ENCODE measurements at regions not wholly inside any gene's neighbourhood (a gene's known extent, or its start where the extent isn't known, plus 50 kb on each side); places are given as distances from the start of the nearest gene placed in this dataset.
A peak's percentile ranks its signal among the peaks of the same experiment; 100 is the strongest.
"Not testable (repeated sequence)": the region's sequence is repeated elsewhere in the genome, so short reads cannot be mapped to it uniquely, and the experiment has no call there.

- DNase-seq (ENCODE audit: low spot score): no peak
Measured at GRCh38 chr2:123481406-123481805, 543.7 kb upstream of the CNTNAP5 start.

DNA sequence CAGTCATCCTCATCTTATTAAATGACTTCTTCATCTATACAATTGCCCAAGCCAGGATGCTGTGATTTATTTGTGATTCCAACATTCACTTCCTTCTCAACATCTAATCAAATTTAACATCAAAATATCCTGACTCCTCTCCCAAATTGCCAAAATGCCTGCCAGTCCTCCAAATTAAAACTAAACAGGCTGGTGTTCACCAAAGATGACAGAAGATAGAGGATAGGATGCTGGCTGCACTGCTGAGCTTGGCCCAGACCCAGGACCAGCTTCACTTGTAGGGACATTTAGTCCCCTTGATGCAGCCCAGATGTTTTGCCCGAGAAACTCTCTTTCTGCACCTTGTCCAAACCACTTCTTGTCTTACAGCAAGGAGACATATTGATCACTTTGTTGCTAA lies 540.0 kb upstream of the CNTNAP5 start:
- DNase-seq (ENCODE audit: low spot score): no peak

DNA sequence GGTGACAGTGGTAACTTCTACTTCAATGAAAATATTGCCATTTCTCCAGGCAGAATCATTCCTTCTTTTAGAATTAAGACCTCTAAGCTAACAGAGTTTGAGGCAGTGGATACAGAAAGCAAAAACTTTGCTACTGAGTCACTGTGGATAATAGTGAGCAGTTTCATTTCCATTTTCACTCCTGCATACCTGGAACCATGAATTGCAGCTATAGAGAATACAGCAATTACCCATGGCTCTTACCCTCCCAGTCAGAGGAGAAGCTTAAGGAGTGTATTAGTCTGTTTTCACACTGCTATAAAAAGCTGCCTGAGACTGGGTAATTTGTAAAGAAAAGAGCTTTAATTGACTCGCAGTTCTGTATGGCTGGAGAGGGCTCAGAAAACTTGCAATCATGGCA lies 531.4 kb upstream of the CNTNAP5 start:
- DNase-seq (ENCODE audit: low spot score): no peak

GRCh38 chr2:123495241-123495640 lies 529.8 kb upstream of the CNTNAP5 start:
- DNase-seq (ENCODE audit: low spot score): no peak

DNA sequence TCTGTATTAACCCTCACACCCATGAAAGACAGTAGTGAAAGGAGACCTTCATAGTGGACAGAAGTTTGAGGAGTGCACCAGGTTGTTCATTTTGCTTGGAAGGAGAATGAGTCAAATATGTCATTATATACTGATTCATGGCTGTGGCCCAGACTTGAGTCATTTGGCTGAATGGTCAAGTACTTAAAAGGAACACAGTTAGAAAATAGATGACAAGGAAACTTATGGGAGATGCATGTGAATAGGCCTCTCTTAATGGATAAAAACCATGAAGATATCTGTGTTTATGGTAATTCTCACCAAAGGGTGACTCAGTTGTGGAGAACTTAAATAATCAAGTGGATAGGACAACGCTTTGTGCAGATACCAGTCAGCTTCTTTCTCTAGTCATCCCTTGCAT lies 524.7 kb upstream of the CNTNAP5 start:
- DNase-seq (ENCODE audit: low spot score): peak; percentile 39

GRCh38 chr2:123500988-123501387 lies 524.1 kb upstream of the CNTNAP5 start:
- no peak for DNase-seq (ENCODE audit: low spot score)

GRCh38 chr2:123502931-123503330 lies 522.2 kb upstream of the CNTNAP5 start:
- peak; percentile 54 for DNase-seq (ENCODE audit: low spot score)

DNA sequence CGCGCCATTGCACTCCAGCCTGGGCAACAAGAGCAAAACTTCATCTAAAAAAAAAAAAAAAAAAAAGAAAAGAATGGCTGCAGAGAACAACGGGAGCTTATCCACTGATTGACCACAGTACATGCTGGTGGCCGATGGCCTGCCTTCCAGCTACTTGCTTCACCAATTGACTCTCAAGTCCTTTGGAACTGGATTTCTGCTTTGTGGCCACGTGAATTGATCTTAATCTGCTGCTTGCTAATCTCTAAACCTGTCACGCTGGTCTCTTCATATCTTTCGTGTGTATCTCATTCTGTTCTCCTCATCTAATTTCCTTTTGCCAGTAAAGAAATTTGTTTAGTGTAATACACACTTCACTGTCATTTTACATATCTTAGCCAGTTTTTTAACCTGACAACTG lies 512.5 kb upstream of the CNTNAP5 start:
- DNase-seq (ENCODE audit: low spot score): no peak

DNA sequence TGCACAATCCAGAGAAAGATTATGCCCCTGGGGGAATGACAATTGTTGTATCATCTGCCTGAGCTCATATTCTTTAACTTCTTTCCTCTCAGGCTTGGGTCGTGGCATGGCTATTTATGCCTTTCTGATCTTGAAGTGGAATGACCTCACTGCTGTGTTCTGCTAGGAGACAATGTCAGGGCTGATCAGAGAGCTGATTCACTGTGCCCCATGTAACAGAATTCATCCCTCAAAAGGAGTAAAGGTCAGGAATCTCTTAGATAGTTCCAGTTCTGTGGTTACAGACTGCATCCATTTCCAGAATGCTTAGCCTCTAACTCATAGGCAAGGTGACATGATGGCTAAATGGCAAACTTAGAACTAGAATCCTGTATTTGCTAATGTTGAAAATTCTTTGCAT lies 511.7 kb upstream of the CNTNAP5 start:
- DNase-seq (ENCODE audit: low spot score): peak; percentile 73

DNA sequence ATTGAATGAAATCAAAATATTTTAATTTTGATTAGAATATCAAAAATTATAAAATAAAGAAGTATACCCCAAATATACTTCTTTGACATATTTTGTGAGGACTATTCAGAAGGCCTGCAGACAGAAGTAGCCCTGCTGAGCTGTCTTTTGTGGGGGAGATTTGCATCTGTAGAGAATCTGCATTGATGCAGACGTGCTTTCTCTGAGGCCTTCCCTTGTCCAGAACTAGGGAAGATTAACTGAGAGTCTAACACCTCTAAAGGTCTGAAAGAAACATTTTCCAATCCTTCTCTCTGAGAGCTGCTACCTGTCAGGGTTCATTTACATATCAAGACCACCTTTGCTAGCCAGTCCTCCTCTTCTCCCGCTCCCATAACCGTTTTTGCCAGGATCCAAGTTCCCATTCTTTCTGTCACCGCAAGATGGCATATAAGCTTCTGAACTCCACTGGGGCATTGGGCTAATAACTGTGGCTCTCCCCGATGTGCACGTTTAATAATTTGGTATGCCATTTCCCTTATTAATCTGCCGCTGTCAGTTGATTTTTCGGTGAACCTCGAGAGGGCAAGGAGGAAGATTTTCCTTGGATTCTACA lies 510.4 kb upstream of the CNTNAP5 start:
- no peak for DNase-seq (ENCODE audit: low spot score)

DNA sequence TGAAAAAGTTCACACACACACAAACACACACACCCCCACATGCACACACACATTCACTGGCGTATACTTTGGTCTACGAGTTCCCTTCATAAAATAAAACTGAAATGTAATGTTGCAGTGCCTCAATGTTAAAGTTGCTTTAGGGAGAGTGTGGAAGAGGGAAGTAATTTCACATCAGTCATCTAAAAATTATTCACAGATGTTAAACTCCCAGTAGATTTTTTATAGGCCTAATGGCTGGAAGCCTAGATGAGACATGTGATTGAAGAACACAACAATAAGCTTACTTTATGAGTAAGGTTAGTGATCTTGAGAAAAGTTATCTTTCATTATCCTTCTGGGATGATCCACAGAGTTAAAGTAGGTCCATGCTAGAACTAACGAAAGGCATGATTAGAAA lies 506.7 kb upstream of the CNTNAP5 start:
- DNase-seq (ENCODE audit: low spot score): peak; percentile 40

DNA sequence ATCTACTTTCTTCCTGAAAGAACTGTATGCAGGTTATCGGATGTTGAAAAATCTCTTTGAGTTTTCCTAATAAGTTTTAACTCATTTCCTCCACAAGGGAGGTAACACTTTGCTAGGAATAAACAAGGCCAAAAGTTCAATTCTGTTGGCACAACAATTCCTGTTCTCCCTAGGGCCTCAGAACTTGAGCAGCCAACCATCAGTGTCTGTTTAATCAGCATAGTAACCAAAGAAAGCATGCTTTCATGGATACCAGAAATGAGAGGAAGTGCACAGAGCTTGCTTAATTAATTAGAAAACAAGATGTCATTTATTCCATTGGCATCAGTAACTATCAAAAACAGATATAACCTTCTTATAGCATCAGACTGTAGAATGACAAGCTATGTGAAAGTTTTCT lies 503.2 kb upstream of the CNTNAP5 start:
- DNase-seq (ENCODE audit: low spot score): no peak

DNA sequence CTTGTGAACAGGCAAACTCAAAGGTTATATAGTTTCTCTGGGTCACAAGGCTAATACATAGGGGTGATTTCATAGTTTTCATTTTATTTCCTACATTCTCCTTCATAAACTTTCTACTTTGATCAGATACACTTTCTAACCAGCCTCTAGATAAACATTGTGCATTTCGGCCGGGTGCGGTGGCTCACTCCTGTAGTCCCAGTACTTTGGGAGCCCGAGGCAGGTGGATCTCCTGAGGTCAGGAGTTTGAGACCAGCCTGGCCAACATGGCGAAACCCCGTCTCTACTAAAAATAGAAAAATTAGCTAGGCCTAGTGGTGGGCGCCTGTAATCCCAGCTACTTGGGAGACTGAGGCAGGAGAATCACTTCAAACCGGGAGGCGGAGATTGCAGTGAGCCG lies 502.6 kb upstream of the CNTNAP5 start:
- DNase-seq (ENCODE audit: low spot score): not testable (repeated sequence)

DNA sequence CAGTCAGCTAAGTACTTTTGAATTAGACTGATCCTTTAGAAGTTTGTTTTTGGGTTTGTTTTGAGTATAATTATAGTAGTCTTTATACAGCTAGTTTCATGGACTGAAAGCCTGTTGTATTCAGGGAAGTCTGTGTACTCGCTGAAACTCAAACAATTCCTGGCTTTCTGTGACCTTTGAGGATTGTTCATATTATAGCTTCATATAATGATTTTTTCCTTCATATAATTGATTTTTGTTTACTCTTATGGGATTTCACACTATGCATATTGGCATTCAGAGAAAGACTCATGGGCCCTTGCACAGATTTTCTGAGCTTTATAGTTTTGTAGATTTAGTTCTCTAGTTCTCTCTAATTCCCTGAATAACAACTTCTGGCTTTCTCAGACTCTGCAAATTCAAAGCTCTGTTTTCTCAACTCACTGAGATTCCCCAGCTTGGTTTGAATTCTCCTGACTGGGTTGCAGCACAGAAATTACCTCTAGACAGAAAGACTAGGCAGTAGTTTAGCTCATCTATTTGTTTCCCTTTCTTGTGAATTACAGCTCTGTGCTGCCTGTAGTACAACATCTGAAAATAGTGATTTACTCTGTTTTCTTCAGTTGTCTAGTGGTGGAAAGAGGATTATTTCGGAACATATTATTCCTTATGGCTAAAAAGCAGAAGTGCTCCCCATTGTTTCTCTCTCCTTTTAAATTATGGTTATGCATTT lies 495.9 kb upstream of the CNTNAP5 start:
- DNase-seq (ENCODE audit: low spot score): no peak

DNA sequence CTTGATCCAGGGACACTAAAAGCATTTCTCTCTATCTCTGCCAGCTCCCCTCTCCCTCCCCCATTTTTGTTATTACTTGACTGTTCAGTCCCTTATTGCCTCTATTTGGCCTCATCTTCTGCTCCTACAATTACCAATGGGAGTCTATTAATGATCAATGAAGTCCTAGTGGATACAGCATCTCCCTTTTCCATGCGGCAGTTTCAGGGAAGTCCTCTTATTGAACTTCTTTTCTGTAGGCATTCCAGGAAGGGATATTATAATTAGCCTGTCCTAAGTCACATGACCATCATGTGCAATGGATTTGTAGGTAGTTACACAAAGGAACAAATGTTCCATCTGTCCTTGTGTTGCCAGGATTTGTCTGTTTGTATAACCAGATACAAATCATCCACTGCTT lies 495.1 kb upstream of the CNTNAP5 start:
- DNase-seq (ENCODE audit: low spot score): no peak

- no peak for DNase-seq (ENCODE audit: low spot score)
Measured at GRCh38 chr2:123532126-123532525, 493.0 kb upstream of the CNTNAP5 start.

DNA sequence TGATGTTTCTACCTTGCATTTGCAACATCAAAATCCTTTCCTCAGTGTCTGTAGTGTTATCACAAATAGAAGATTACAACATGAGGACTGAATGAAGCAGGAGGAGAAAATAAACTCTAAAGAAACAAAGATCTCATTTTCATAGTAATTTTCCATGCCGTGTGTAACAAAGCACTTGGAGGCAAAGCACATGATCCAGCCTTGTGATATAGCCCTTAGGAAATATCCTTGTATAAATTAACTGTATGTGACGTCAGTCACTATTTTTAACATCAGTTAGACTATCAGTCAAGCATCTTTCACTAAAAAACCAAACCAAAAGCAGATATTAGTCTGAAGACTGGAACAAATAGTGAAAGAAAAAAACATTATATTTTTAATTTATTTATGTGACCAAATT lies 492.1 kb upstream of the CNTNAP5 start:
- no peak for DNase-seq (ENCODE audit: low spot score)

DNA sequence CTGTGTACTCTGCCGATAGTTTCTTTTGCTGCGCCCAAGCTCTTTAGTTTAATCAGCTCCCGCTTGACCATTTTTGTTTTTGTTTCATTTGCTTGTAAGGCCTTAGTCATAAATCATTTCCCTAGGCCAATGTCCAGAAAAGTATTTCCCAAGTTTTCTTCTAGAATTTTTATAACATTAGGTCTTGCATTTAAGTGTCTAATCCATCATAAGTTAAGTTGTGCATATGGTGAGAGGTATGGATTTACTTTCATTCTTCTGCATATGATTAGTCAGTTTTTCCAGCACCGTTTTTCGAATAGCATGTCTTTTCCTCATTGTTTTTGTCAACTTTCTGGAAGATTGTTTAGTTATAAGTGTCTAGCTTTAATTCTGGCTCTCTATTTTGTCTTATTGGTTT lies 484.8 kb upstream of the CNTNAP5 start:
- DNase-seq (ENCODE audit: low spot score): no peak

GRCh38 chr2:123546353-123546752 lies 478.7 kb upstream of the CNTNAP5 start:
- no peak for DNase-seq (ENCODE audit: low spot score)

DNA sequence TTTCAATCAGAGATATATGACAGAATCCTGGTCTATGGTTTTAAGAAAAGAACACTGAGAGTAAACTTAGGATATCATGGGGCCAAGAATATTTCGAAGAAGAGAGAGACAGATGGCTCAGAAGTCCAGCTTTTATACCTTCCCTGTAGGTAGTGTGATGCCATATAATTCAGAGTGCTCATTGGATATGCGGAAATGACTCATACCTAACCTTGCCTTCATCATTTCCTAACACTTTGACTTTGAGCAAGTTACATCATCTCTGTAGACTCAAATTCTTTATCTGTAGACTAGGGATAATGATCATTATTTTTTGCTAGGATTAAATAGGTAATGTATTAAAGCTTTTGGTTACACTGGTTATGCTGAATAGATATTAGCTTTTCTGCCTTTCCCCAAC lies 461.6 kb upstream of the CNTNAP5 start:
- DNase-seq (ENCODE audit: low spot score): no peak

GRCh38 chr2:123566291-123566946 lies 458.7 kb upstream of the CNTNAP5 start:
- no peak for DNase-seq (ENCODE audit: low spot score)

- no peak for DNase-seq (ENCODE audit: low spot score)
Measured at GRCh38 chr2:123578016-123578415, 447.1 kb upstream of the CNTNAP5 start.

DNA sequence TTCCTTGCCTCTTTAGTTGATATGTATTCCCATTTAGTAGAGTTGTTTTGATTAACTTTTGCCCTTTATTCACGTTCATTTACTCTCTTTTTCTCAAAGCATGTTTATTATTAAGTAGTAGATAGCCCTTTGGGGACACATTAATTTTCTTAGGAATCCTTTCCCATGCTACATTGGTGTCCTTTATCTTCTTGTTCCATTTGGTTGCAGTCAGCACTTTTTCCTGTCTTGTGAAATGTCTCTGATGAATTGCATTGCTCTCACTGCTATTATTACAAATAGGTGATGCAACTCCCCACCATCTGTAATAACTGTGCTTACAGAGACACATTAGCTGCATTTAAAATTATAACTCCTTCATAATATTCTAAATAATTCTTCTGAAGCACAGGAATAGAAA lies 428.5 kb upstream of the CNTNAP5 start:
- DNase-seq (ENCODE audit: low spot score): no peak

DNA sequence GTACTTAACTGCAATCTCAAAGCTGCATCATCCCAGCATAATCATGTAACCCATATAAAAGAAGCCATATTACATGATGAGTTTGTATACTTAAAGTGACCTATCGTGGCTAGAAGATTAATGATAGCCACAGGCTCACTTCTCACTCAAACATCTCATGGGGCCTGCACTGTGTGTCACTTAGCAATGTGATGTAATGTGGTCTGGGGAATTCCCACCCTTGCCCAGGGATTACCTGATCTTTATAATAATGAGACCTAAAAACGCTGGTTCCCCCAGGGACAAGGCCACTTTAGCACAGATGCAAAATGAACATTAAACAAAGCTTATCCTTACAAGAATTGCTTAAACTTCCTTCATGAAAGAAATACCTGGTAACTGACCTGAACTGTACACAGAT lies 427.1 kb upstream of the CNTNAP5 start:
- no peak for DNase-seq (ENCODE audit: low spot score)
